MV-4-11 (cell line): ENCODE measurements at regions not wholly inside any gene's neighbourhood (a gene's known extent, or its start where the extent isn't known, plus 50 kb on each side); places are given as distances from the start of the nearest gene placed in this dataset.

ENCODE experiments used
- DNase-seq: peaks from one replicate; lab custom pipeline; 2025; lab: John Stamatoyannopoulos, UW

GRCh38 chr10:128747582-128748346 lies 621.5 kb upstream of the MKI67 start:
- no peak for DNase-seq

- DNase-seq: no peak
Observed at GRCh38 chr10:128751284-128751683, 625.1 kb upstream of the MKI67 start.

GRCh38 chr10:128751851-128752250 lies 625.6 kb upstream of the MKI67 start:
- DNase-seq: no peak

- no peak for DNase-seq
Observed at GRCh38 chr10:128759174-128759573, 633.0 kb upstream of the MKI67 start.

- no peak for DNase-seq
Observed at GRCh38 chr10:128763588-128763987, 637.4 kb upstream of the MKI67 start.

GRCh38 chr10:128764190-128764589 lies 638.0 kb upstream of the MKI67 start:
- DNase-seq: no peak

- DNase-seq: no peak
Observed at GRCh38 chr10:128766915-128767314, 640.7 kb upstream of the MKI67 start.

GRCh38 chr10:128774979-128775378 lies 648.8 kb upstream of the MKI67 start:
- DNase-seq: no peak

- no peak for DNase-seq
Observed at GRCh38 chr10:128775743-128776142, 649.5 kb upstream of the MKI67 start.

GRCh38 chr10:128776673-128777252 lies 650.5 kb upstream of the MKI67 start:
- DNase-seq: no peak

- DNase-seq: no peak
Observed at GRCh38 chr10:128777342-128777741, 651.1 kb upstream of the MKI67 start.

GRCh38 chr10:128779416-128779815 lies 653.2 kb upstream of the MKI67 start:
- no peak for DNase-seq

- DNase-seq: no peak
Observed at GRCh38 chr10:128780156-128780761, 654.0 kb upstream of the MKI67 start.

GRCh38 chr10:128781637-128782036 lies 655.4 kb upstream of the MKI67 start:
- no peak for DNase-seq

GRCh38 chr10:128784444-128784843 lies 658.2 kb upstream of the MKI67 start:
- DNase-seq: no peak

- no peak for DNase-seq
Observed at GRCh38 chr10:128792426-128793140, 666.4 kb upstream of the MKI67 start.

- no peak for DNase-seq
Observed at GRCh38 chr10:128793726-128794655, 667.8 kb upstream of the MKI67 start.

GRCh38 chr10:128796396-128796912 lies 670.2 kb upstream of the MKI67 start:
- DNase-seq: no peak

- DNase-seq: no peak
Observed at GRCh38 chr10:128802062-128802461, 665.0 kb upstream of the MGMT start.

- DNase-seq: no peak
Observed at GRCh38 chr10:128803790-128804189, 663.3 kb upstream of the MGMT start.

GRCh38 chr10:128804411-128804810 lies 662.6 kb upstream of the MGMT start:
- DNase-seq: no peak
